HG03469 (cell line): ENCODE measurements at regions not wholly inside any gene's neighbourhood (a gene's known extent, or its start where the extent isn't known, plus 50 kb on each side); places are given as distances from the start of the nearest gene placed in this dataset.
"Not testable (repeated sequence)": the region's sequence is repeated elsewhere in the genome, so short reads cannot be mapped to it uniquely, and the experiment has no call there.

Experiments used
- ATAC-seq: cut with Tn5 transposase; IDR thresholded peaks from one replicate; pipeline ENCODE4 v1.9.1; 2021; ENCODE audit warnings: mild to moderate bottlenecking, moderate library complexity, moderate number of reproducible peaks; ENCODE audit not compliant: unreplicated experiment

DNA sequence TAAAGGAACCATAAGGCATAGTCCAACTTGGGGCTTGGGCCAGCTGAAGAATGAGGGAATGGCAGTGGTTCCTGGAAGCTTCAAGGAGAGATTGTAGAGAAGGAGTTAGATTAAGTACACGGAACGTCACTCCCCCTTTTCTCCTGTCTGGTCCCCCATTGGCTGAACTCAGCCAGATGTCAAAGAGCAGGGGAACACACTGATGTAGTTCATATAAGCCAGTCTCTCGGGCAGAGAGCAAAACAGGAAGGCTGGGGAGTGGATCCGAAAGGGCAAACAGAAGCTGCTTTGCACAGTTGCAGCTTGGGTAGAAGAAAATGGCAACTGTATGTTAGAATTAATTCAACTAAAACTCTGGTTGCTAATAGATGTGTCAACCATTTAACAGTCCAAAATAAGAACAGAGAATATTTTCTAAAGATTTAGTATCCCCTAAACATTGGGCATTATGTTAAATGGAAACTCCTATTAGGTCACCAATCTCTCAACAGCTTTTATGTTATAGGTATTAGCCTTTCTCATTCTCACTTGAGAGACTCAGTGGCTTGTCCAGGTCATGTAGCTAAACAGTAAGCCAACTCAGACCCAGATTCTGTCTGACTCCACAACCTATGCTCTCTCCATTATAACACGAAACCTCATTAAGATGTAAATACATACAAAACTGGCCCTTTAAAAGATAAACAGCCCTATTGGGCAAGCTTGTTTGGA, 600.7 kb upstream of the USP24 start:
- no peak for ATAC-seq

DNA sequence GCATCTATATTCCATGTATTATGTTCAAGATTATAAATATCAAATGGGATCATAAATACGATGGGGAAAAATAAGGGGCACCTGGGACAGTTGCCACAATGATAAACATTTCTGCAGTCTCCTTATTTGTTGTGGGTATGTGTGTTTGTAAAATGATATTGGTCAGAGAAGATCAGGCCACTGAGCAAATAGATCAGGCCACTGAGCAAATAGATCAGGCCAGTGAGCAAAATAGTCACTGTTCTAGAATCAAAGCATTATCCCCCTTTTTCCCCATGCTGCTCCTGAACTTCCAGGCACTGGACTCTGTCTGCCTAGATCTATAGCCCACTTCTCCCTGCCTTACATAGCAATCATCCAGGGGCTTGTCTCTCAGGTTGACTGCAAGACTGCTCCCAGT, 599.8 kb upstream of the USP24 start:
- ATAC-seq = no peak

DNA sequence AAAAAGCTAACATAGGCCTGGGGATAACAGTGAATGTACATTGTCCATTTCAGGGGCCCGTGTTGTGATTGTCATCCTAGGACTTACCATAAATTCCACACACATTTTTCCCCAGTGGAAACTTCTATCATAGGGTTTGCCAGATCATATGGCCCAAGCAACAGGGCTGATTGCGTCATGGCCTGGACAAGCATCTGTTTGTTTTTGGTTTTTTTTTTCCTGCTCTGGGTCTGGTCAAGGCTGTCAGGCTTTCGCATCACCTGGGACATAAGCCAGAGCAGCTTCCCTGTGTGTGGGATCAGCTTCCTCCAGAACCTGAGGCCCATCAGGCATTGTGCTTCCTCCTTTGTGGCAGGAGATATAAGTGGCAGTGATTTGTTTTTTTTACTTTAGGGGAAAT, 598.5 kb upstream of the USP24 start:
- ATAC-seq = no peak

DNA sequence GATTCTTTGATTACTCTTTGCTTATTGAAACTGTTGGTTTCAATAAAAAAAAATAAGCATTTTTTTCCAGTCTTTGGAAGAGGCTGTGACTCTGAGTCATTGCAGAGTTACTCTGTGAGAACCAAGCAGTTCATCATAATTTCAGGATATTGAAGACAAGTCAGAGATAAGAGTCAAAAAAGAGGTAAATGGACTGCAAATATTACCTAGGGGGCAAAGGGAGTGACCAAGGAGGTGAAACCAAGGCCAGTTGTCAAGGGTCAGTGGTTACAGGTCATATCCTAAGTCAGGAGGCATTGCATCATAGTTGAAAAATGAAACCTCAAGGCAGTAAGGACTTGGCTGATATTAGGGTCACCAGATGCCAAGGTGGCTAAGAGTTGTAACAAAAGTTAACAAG, 597.1 kb upstream of the USP24 start:
- ATAC-seq = no peak

DNA sequence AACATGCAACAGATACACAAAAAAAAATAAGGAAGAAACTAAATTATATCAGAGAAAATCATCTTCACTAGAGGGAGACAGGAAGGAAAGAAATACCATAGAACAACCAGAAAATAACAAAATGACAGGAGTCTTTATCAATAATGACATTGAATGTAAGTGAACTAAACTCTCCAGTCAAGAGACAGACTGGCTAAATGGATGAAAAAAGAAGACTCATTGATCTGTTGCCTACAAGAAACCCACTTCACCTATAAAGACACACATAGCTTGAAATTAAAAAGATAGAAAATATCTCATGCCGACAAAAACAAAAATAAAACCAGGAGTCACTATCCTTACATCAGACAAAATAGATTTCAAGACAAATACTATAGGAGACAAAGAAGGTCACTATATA, 593.1 kb upstream of the USP24 start:
- no peak for ATAC-seq

DNA sequence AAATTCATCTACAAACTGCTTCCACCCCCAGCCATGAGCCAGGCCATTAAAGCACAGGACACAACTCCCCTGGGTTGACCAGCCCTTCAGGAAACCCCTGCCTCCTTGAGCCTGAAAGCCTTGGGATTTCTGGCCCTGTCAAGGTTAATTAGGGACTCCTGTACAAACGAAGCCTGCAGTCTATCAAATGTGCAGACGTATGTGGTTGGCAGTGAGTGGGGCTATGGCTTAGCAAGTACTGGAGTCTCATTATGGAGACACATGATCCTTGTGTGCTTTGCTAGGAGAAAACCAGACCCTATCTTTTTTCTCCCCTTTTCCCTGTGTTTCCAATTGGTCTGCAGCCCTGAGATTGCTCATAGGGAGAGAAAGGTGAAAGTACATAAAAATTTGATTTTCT, 588.3 kb upstream of the USP24 start:
- ATAC-seq = no peak

DNA sequence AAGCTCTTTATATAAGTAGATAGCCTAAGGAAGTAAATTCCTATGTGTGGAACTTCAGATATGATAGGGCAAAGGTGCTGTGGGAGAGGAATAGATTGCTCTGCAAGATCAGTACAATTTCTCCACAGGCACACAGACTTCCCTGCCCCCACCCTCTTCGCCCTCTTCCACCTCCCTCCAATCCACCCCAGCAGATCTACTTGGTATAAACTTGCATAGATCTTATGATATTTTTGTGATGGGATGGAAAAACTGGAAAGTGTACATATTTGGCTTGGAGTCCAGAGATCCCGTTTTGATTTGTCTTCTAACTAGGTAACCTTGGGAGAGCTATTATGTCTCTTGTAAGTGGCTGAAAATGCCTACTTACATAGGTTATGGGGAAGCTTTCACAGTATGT, 586.3 kb upstream of the USP24 start:
- ATAC-seq = no peak

DNA sequence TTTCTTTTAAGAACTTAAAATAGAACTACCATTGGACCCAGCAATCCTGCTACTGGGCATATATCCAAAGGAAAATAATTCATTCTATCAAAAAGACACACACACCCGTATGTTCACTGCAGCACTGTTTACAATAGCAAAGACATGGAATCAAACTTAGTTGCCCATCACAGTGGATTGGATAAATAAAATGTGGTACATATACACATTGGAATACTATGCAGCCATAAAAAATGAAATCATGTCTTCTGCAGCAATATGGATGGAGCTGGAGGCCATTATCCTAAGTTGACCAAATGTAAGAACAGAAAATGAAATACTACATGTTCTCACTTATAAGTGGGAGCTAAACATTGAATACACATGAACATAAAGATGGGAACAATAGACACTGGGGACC, 585.3 kb upstream of the USP24 start:
- ATAC-seq = no peak

DNA sequence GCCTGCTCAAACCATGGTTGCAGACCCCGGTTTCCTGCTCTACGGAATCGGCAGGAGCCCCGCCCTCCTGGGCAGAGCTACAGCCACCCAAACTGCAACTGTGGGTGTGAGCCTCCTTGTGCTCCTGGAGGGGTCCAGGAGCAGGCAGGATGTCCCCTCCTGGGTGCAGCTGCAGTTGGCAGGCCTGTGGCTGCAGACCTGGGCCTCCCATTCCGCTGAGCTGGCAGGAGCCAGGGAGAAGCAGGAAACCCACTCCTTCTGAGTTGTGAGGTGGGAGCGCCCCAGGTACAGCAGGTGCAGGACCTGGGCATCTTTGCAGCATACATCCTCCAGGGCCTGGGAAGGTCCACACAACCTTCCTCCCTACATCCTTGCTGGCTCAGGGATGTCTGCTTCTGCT, 578.7 kb upstream of the USP24 start:
- no peak for ATAC-seq

DNA sequence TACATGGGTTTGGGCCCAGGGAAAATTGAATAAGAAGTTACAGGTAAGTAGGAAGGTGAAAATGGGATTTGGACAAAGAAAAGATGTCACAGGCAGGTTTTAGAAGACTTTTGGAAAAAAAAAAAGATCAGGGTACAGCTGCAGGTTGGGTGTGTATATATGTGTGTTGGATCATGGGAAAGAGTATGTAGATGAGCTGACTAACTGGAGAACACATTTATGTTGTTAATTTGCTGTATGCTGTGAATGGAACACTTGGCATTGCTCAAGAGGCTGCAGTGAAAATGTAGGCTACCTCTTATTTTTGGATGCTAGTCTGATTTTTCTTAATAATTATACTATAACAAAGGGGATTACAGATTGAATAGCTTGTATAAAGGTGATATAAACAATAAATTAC, 577.7 kb upstream of the USP24 start:
- no peak for ATAC-seq

DNA sequence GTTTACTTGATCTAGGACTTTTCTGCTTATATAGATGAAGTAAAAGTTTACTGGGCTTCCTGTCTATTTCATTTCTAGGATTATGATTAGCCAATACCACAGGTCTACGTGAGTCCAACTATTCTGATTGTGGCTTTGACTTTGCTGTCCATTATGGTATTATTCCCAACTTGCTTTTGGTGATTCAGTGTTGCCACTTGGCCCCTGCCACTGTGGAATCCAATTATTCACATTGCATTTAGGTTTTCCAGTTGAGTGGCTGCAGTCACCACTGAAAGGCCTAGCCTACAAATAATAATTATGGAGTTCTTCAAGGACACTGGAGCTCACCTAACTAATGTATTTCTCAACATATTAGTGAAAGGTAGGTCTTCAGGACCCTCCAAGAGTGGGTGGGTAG, 574.3 kb upstream of the USP24 start:
- ATAC-seq = no peak

DNA sequence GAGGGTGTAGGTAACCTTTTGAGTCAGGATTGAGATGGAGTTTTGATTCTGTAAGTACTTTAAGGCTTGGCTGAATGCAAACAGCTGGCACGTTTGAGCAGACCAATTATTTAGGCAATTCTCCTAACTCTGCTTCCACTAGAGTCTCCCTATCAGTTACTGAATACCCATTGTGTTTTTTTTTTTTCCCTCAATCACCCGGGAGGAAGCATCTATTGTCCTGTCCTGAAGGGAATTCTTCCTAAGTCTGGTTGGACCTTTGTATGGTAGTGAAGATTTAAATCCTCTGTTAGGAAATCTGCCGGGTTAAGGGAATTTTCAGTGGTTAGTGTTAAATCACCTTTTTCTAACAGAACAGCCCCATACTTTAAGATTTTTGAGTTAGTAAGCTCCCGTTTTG, 571.2 kb upstream of the USP24 start:
- no peak for ATAC-seq

DNA sequence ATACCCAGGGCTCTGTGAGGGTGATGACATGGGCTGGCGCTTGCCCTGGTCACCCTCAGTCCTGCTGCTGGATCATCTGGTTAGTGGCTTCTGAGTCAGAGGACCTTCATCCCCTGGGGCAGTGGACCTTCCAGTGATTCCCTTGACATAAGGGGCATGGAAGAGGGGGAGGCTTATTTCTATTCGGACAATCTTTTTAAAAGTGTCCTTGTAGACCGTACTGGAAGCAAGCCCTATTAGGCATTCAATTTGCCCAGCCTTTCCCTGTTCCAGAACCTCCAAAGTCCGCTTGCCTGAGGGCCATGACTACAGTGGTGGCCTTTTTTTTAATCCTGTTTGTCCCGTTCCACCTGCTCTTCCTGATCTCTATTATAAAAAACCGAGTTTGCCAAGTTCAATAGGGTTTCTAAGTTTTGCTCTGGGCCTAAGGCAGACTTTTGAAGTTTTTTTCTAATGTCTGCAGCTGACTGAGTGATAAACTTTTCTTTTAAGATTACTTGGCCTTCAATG, 569.8 kb upstream of the USP24 start:
- ATAC-seq = not testable (repeated sequence)

DNA sequence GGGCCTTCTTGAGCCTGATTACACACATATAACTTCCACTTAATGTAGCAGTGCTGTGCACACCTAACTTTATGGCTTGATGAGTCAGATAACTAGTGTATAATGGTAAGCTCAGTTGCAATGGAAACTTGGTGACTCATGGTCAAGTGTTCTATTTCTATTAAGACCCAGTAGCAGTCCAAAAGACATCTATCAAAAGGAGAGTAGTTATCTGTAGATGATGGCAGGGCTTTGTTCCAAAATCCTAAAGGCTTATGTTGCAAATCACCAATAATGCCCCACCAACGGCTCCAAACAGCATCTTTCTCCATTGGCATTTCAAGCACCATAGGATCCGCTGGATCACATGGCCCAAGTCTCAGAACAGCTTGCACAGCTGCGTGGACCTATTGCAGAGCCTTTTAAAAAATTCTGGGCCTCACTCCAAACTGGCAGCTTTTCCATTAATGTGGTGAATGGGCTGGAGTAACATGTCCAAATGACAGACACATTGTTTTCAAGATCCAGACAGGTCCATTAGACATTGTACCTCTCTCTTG, 566.8 kb upstream of the USP24 start:
- ATAC-seq = no peak

DNA sequence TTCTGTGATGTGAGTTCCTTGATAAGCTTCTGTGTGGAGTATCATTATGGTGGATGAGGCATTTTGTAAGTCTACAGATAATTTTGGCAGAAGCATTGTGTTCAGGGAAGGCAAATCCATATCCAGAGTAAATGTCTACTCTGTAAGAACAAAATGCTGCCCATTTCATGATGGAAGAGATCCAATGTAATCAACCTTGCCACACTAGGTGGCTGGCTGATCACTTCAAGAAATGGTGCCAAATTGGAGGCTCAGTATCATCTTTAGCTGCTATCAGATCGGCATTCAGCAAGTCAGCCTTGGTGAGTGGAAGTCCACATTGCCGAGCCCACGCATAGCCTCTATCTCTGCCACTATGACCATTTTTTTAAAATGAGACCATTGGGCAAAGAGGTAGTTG, 565.8 kb upstream of the USP24 start:
- ATAC-seq = no peak

DNA sequence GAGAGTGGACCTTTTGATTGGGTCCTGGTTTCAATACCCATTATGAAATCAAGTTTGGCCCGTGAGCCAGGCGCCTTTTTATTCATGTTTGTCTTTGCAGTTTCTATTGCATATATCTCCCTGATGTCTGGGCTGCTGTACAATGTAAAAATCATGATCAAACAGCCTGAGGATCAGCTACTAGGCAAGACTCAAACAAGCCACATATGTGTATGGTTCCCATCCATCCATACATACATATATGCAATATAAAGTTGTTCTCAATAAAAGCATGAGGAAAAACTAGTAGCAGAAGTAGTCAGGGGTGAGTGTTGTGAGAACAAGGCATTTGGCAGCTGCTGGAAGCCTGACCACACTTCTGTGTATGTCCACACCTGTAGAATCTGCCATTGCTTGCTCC, 562.4 kb upstream of the USP24 start:
- ATAC-seq = no peak

DNA sequence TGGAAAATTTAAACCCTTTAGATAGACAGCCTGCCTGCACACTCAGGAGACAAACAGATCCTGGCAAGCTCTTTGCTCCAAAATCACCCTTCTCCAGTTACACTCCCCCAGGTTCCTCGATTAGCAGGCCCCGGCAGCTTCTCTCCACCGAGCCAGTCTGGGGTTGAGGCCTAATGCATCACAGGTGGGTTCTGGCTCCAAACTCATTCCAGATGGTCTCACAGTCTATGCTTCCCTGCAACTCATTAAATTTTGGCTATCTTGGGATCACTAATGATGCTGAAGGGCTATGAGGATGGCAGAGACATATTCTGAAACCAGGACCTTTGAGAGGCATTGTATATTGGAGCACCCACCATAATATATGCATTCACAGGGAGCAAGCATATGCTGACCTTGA, 559.8 kb upstream of the USP24 start:
- no peak for ATAC-seq

DNA sequence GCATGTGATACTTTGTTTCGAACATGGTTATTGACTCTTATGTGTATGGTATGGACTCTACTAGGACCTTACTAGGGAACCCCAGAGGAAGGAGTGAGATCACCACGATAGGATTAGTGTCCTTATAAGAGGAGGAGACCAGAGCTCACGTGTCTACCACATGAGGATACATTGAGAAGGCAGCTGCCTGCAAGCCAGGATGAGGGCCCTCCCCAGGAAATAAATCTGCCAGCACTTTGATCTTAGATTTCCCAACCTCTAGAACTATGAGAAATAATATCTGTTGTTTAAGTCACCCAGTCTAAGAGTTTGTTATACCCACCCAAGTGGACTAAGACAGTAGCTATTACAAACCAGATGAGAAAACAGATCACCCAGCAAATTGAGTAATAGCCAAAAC, 559.3 kb upstream of the USP24 start:
- no peak for ATAC-seq

DNA sequence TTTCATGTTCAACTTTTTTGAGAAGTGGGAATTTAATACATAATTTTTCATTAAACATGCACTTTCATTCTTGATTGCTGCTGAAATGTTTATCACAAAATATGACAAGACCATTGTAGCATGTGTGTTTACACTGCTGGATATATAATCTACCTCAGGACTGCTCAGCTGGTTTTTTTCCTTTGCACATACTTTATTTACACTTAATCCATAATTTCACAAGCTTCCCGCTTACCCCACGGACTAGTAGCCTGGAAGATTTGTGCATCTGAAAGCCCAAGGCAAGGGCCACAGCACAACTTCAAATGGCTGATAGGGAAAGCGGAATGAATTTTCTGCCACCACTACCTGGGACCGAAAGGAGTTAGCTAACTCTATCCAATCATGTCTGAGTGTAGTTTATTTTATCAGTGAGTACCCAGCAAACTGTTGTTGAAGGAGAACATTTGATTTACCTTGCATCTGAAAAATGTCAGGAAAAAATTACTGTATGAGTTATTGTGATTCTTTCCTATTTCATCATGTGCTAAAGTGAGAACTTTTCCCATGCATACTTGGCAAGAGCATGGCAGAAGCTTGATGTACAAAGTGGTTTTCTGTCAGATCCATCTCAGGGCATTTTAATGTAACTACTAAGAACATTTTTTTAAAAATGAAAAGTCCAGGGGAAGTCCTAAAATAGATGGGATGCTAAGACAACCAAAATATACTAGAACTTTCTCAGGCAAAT, 558.2 kb upstream of the USP24 start:
- no peak for ATAC-seq

DNA sequence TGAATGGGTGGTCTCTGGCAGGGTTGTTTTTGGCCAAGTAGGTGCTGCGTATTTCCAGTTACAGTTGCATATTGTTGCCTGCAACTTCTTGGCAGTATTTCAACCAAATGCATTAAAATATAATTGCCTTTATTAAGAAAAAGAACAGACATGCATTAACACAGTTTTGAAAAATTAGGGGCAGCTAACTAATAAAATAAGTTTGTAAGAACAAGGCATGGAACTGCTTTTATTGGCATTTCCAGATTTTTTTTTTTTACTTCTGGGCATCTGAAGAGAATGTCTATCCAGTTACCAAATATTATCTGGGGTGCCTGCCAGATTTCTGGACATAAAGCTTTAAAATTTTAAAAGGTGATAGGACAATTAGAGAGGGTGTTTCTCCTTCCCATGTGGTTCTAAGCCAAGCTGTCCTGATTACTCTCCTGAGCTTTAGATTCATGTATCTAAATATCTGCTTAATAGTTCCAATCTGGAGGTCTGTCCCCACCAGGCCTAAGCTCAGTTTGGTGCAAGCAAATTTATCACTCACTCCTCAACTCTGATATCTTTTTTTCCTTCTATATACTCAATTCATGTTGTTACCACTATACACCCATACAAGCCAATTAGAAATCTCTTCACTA, 553.3 kb upstream of the USP24 start:
- ATAC-seq = no peak

DNA sequence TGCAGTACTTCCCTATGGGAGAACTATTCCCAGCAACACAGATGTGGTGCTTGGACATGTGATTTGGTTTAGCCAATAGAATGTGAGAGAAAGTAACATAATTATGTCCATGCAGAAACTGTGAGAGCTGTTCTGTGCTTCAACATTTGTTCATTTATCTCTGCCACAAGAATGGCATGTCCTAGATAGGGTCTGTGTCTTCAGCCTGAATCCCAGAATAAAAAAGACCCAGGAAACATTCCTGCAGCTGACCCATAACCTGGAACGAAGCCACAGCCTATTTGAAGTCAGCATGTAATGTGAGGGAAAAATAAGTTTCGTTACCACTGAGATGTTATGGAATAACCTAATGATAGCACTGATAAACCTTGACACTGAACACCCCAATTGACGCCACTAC, 552.0 kb upstream of the USP24 start:
- ATAC-seq = no peak

DNA sequence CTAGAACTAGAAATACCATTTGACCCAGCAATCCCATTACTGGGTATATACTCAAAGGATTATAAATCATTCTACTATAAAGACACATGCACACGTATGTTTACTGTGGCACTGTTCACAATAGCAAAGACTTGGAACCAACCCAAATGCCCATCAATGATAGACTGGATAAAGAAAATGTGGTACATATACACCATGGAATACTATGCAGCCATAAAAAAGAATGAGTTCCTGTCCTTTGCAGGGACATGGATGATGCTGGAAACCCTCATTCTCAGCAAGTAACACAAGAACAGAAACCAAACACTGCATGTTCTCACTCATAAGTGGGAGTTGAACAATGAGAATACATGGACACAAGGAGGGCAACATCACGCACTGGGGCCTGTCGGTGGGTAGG, 550.3 kb upstream of the USP24 start:
- not testable (repeated sequence) for ATAC-seq
